ENCODE measurements at regions not wholly inside any gene's neighbourhood (a gene's known extent, or its start where the extent isn't known, plus 50 kb on each side); places are given as distances from the start of the nearest gene placed in this dataset.

GRCh38 chr12:76216585-76217472 is 131.4 kb downstream of the BBS10 start:
- Histone ChIP-seq H3K9me3 (ENCODE audit: insufficient read depth, low read depth, low read length) (no peaks in the 10 kb centered on the region), H3K79me1 (ENCODE audit: low read length) (no peaks in the 10 kb centered on the region), H3K36me3 (ENCODE audit: control insufficient read depth in 1 of 2, insufficient read depth in 2 of 2, low read length in 2 of 2) (no peaks in the 10 kb centered on the region), H4K12ac (ENCODE audit: low read depth, low read length) (no peak overlapping the region), H4K8ac (ENCODE audit: low read depth, low read length) (no peak overlapping the region), H3K4me1 (ENCODE audit: control insufficient read depth in 1 of 2, insufficient read depth in 2 of 2, low read length in 2 of 2) (no peaks in the 10 kb centered on the region), H3K14ac (ENCODE audit: low read length) (no peak overlapping the region), H2BK12ac (ENCODE audit: low read length) (no peak overlapping the region), H3K27me3 (ENCODE audit: insufficient read depth, low read length) (no peaks in the 10 kb centered on the region), H3K4ac (ENCODE audit: low read depth, low read length) (no peak overlapping the region), H2BK120ac (ENCODE audit: insufficient read depth, low read length, poor library complexity) (no peak overlapping the region), H2AK5ac (ENCODE audit: low read length) (no peak overlapping the region), H3K23ac (ENCODE audit: low read length) (no peak overlapping the region), H3K27ac (ENCODE audit: low read depth, low read length) (no peak overlapping the region), H4K91ac (ENCODE audit: low read depth, low read length) (no peak overlapping the region), H3K18ac (ENCODE audit: low read length) (no peak overlapping the region), H3K9ac (ENCODE audit: low read length) (peak overlapping the region; percentile 13), H2AFZ (ENCODE audit: insufficient read depth, low read length, poor library complexity) (no peak overlapping the region), H3K4me2 (ENCODE audit: low read length) (no peak overlapping the region), H2BK5ac (ENCODE audit: low read depth, low read length, poor library complexity) (no peak overlapping the region), H3K79me2 (ENCODE audit: control insufficient read depth, insufficient read depth, low read length, poor library complexity) (no peaks in the 10 kb centered on the region), H3K4me3 (ENCODE audit: low read depth, low read length) (no peak overlapping the region)
- WGBS (ENCODE audit: extremely low coverage, insufficient coverage, insufficient read length) = no CpG with 5 or more reads among the region's 8 CpGs
- DNase-seq = no peak

DNA sequence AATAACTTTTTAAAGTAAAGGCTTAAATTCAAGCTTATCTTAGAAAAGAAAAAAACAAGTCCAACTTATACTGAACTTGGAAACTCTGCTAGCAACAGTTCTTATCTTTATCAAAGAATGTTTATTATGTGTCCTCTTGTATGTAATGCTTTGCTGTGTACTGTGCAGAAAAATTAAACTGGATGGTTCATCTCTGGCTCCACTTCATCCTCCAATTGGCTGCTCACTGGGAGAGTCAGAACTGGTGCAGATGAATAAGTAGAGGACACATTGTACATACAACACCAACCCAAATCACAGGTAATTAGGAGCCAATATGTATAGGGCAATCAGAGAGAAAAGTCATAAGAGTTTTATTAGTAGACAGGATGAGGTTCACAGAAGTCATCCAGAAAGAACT is 123.6 kb upstream of the NAP1L1 start:
- H2AFZ ChIP-seq (ENCODE audit: insufficient read depth, low read length, poor library complexity) = no peak overlapping the region
- H3K4me1 ChIP-seq (ENCODE audit: control insufficient read depth in 1 of 2, insufficient read depth in 2 of 2, low read length in 2 of 2) = no peaks in the 10 kb centered on the region
- no peak overlapping the region for H2AK5ac ChIP-seq (ENCODE audit: low read length)
- H3K9ac ChIP-seq (ENCODE audit: low read length) = no peak overlapping the region
- no peak overlapping the region for H3K4me2 ChIP-seq (ENCODE audit: low read length)
- H3K27me3 ChIP-seq (ENCODE audit: insufficient read depth, low read length) = no peaks in the 10 kb centered on the region
- no peak overlapping the region for H3K23ac ChIP-seq (ENCODE audit: low read length)
- no peak overlapping the region for H3K4me3 ChIP-seq (ENCODE audit: low read depth, low read length)
- H3K4ac ChIP-seq (ENCODE audit: low read depth, low read length) = no peak overlapping the region
- no peak overlapping the region for H3K18ac ChIP-seq (ENCODE audit: low read length)
- H4K8ac ChIP-seq (ENCODE audit: low read depth, low read length) = no peak overlapping the region
- no peaks in the 10 kb centered on the region for H3K36me3 ChIP-seq (ENCODE audit: control insufficient read depth in 1 of 2, insufficient read depth in 2 of 2, low read length in 2 of 2)
- H3K79me2 ChIP-seq (ENCODE audit: control insufficient read depth, insufficient read depth, low read length, poor library complexity) = no peaks in the 10 kb centered on the region
- H3K79me1 ChIP-seq (ENCODE audit: low read length) = no peaks in the 10 kb centered on the region
- no peak overlapping the region for H2BK5ac ChIP-seq (ENCODE audit: low read depth, low read length, poor library complexity)
- no peak overlapping the region for H3K27ac ChIP-seq (ENCODE audit: low read depth, low read length)
- no peak for DNase-seq
- no peak overlapping the region for H2BK120ac ChIP-seq (ENCODE audit: insufficient read depth, low read length, poor library complexity)
- H3K14ac ChIP-seq (ENCODE audit: low read length) = no peak overlapping the region
- H3K9me3 ChIP-seq (ENCODE audit: insufficient read depth, low read depth, low read length) = no peaks in the 10 kb centered on the region
- H2BK12ac ChIP-seq (ENCODE audit: low read length) = no peak overlapping the region
- H4K91ac ChIP-seq (ENCODE audit: low read depth, low read length) = no peak overlapping the region
- H4K12ac ChIP-seq (ENCODE audit: low read depth, low read length) = no peak overlapping the region

GRCh38 chr12:76206677-76207072 is 122.2 kb upstream of the NAP1L1 start:
- Histone ChIP-seq H3K79me2 (ENCODE audit: control insufficient read depth, insufficient read depth, low read length, poor library complexity) (no peaks in the 10 kb centered on the region), H3K9me3 (ENCODE audit: insufficient read depth, low read depth, low read length) (no peaks in the 10 kb centered on the region), H3K4me2 (ENCODE audit: low read length) (no peak overlapping the region), H3K4me1 (ENCODE audit: control insufficient read depth in 1 of 2, insufficient read depth in 2 of 2, low read length in 2 of 2) (no peaks in the 10 kb centered on the region), H3K27ac (ENCODE audit: low read depth, low read length) (no peak overlapping the region), H2BK120ac (ENCODE audit: insufficient read depth, low read length, poor library complexity) (no peak overlapping the region), H2AFZ (ENCODE audit: insufficient read depth, low read length, poor library complexity) (no peak overlapping the region), H2AK5ac (ENCODE audit: low read length) (no peak overlapping the region), H3K4me3 (ENCODE audit: low read depth, low read length) (no peak overlapping the region), H3K14ac (ENCODE audit: low read length) (no peak overlapping the region), H3K79me1 (ENCODE audit: low read length) (no peaks in the 10 kb centered on the region), H2BK5ac (ENCODE audit: low read depth, low read length, poor library complexity) (no peak overlapping the region), H2BK12ac (ENCODE audit: low read length) (no peak overlapping the region), H3K9ac (ENCODE audit: low read length) (no peak overlapping the region), H3K27me3 (ENCODE audit: insufficient read depth, low read length) (no peaks in the 10 kb centered on the region), H4K8ac (ENCODE audit: low read depth, low read length) (no peak overlapping the region), H4K12ac (ENCODE audit: low read depth, low read length) (no peak overlapping the region), H3K23ac (ENCODE audit: low read length) (no peak overlapping the region), H4K91ac (ENCODE audit: low read depth, low read length) (no peak overlapping the region), H3K4ac (ENCODE audit: low read depth, low read length) (no peak overlapping the region), H3K36me3 (ENCODE audit: control insufficient read depth in 1 of 2, insufficient read depth in 2 of 2, low read length in 2 of 2) (no peaks in the 10 kb centered on the region), H3K18ac (ENCODE audit: low read length) (no peak overlapping the region)
- DNase-seq = no peak
- WGBS (ENCODE audit: extremely low coverage, insufficient coverage, insufficient read length) = no CpG with 5 or more reads among the region's 5 CpGs

DNA sequence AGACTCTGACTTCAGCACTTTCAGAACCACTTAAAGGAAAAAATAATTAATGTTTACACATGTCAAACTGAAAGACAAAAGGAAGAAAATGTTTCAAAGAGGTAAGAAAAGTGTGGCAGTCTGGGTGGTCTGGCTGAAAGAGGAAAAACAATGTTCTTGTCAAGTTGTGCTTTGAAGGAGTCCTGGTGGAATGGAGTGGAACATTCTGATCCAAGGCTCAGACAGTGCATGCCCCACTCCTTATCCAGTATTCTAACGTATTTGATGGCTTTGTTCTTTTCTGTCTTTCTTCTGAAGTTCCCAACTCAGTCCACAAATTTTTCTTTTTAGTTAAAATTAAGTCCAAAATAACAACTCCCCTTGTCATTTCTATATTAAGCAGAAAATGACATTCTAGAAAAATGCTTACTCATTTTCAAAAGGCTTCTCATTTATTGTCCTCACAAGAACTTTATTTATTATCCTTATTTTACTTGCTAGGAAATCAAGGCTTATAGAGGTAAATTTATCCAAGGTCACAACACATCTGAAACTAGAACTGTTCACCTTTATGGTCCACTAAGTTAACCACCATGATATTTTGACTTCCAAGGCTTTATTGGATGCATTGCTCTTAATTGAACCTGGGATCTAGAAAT is 121.7 kb upstream of the NAP1L1 start:
- Histone ChIP-seq H3K4me2 (ENCODE audit: low read length) (no peak overlapping the region), H4K8ac (ENCODE audit: low read depth, low read length) (no peak overlapping the region), H3K4me3 (ENCODE audit: low read depth, low read length) (no peak overlapping the region), H3K4me1 (ENCODE audit: control insufficient read depth in 1 of 2, insufficient read depth in 2 of 2, low read length in 2 of 2) (no peaks in the 10 kb centered on the region), H2AK5ac (ENCODE audit: low read length) (no peak overlapping the region), H2BK12ac (ENCODE audit: low read length) (no peak overlapping the region), H3K18ac (ENCODE audit: low read length) (no peak overlapping the region), H3K27ac (ENCODE audit: low read depth, low read length) (no peak overlapping the region), H3K23ac (ENCODE audit: low read length) (no peak overlapping the region), H2BK5ac (ENCODE audit: low read depth, low read length, poor library complexity) (no peak overlapping the region), H3K79me2 (ENCODE audit: control insufficient read depth, insufficient read depth, low read length, poor library complexity) (no peaks in the 10 kb centered on the region), H3K79me1 (ENCODE audit: low read length) (no peaks in the 10 kb centered on the region), H3K4ac (ENCODE audit: low read depth, low read length) (no peak overlapping the region), H3K9ac (ENCODE audit: low read length) (no peak overlapping the region), H2BK120ac (ENCODE audit: insufficient read depth, low read length, poor library complexity) (no peak overlapping the region), H4K91ac (ENCODE audit: low read depth, low read length) (no peak overlapping the region), H4K12ac (ENCODE audit: low read depth, low read length) (no peak overlapping the region), H3K9me3 (ENCODE audit: insufficient read depth, low read depth, low read length) (no peaks in the 10 kb centered on the region), H2AFZ (ENCODE audit: insufficient read depth, low read length, poor library complexity) (no peak overlapping the region), H3K27me3 (ENCODE audit: insufficient read depth, low read length) (no peaks in the 10 kb centered on the region), H3K36me3 (ENCODE audit: control insufficient read depth in 1 of 2, insufficient read depth in 2 of 2, low read length in 2 of 2) (no peaks in the 10 kb centered on the region), H3K14ac (ENCODE audit: low read length) (no peak overlapping the region)
- no CpG with 5 or more reads among the region's 1 CpG for WGBS (ENCODE audit: extremely low coverage, insufficient coverage, insufficient read length)
- no peak for DNase-seq

All from trophoblast cell (in vitro differentiated cells and primary cell).